ENCODE measurements at regions not wholly inside any gene's neighbourhood (a gene's known extent, or its start where the extent isn't known, plus 50 kb on each side); places are given as distances from the start of the nearest gene placed in this dataset.

DNA sequence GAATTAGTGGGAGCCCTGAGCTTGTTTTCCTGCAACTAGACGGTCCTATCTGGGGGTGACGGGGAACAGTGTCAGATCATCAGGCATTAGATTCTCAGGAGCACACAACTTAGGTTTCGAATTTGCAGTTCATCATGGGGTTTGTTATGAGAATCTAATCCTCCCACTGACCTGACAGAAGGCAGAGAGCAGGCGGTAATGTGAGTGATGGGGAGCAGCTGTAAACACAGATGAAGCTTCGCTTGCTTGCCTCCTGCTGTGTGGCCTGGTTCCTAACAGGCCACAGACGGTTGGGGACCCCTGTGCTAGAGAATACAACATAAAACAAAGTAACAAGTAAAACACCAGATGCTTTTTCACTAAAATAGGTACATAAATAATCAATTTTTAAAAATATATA is 86.2 kb upstream of the BLTP1 start:
- TF ChIP-seq CTCF (IDR thresholded peaks at IDR 0.05 in 4 of 5, conservative IDR thresholded peaks at IDR 0.05 in 1 of 5) (no peak), POLR2A (IDR thresholded peaks at IDR 0.05) (no peak)

Measured in gastrocnemius medialis (tissue), 4 donors.